Choroid plexus epithelial cell (primary cell): ENCODE measurements at regions not wholly inside any gene's neighbourhood (a gene's known extent, or its start where the extent isn't known, plus 50 kb on each side); places are given as distances from the start of the nearest gene placed in this dataset.

Experiments
- DNase-seq: peaks from one replicate; pipeline ENCODE4 v3.0.0-alpha.2; 2010; ENCODE audit warnings: low read depth
- H3K4me3 ChIP-seq: 2 replicates; pipeline ENCODE4 v1.5.1; 2011; ENCODE audit warnings: low read depth, mild to moderate bottlenecking, control low read depth, low read length, moderate library complexity
- TF ChIP-seq, protein P1 (sequence below): conservative IDR thresholded peaks from 2 replicates; pipeline ENCODE4 v1.5.1; 2011; ENCODE audit warnings: low read depth, mild to moderate bottlenecking, control low read depth, inconsistent platforms, low read length, moderate library complexity

DNA sequence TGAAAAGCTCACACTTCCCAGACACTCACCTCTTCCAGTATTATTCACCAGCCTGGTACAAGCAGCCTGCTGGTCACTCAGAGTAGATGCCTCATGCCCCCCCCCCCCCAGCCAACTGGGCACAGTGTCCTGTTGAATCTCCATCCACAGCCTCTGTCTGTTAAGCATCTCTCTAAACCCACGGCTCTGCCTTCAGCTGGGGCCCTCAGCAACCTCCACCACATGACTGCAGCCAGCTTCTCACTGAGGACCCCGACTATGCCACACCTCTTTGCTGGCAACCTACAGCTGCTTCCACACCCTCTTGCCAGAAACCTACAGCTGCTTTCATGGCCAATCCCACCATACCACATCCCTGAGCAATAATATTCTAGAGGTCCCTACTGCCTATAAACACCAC is 113.1 kb downstream of the RHOU start:
- no peak overlapping the region for H3K4me3 ChIP-seq
- DNase-seq = no peak
- TF ChIP-seq, protein P1, sequence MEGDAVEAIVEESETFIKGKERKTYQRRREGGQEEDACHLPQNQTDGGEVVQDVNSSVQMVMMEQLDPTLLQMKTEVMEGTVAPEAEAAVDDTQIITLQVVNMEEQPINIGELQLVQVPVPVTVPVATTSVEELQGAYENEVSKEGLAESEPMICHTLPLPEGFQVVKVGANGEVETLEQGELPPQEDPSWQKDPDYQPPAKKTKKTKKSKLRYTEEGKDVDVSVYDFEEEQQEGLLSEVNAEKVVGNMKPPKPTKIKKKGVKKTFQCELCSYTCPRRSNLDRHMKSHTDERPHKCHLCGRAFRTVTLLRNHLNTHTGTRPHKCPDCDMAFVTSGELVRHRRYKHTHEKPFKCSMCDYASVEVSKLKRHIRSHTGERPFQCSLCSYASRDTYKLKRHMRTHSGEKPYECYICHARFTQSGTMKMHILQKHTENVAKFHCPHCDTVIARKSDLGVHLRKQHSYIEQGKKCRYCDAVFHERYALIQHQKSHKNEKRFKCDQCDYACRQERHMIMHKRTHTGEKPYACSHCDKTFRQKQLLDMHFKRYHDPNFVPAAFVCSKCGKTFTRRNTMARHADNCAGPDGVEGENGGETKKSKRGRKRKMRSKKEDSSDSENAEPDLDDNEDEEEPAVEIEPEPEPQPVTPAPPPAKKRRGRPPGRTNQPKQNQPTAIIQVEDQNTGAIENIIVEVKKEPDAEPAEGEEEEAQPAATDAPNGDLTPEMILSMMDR = no peak

DNA sequence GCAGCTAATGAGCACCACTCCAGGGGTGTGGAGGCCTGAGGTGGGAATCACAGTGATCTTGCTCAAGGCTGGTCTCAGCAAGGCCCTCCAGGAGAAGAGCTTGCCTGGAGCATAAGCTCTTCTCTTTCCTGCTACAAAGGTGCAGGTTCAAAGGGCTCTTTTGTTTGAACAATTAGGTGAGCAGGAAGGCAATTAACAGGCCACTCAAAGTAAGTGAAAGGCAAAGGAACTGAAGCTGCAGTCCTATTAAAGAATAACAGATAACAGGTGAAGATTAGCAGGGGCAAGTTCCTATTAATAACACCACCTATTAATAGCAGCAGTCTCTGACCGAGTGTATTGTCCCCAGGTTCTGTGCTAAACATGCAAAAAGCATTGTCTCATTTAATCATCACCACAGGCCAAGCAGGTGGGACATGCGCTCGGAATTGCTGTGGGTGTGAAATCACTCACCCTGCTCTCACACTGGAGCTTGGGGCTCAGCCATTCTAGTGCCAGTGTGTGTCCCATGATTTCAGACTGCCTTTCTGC is 113.8 kb downstream of the RHOU start:
- H3K4me3 ChIP-seq = no peak overlapping the region
- no peak for DNase-seq

DNA sequence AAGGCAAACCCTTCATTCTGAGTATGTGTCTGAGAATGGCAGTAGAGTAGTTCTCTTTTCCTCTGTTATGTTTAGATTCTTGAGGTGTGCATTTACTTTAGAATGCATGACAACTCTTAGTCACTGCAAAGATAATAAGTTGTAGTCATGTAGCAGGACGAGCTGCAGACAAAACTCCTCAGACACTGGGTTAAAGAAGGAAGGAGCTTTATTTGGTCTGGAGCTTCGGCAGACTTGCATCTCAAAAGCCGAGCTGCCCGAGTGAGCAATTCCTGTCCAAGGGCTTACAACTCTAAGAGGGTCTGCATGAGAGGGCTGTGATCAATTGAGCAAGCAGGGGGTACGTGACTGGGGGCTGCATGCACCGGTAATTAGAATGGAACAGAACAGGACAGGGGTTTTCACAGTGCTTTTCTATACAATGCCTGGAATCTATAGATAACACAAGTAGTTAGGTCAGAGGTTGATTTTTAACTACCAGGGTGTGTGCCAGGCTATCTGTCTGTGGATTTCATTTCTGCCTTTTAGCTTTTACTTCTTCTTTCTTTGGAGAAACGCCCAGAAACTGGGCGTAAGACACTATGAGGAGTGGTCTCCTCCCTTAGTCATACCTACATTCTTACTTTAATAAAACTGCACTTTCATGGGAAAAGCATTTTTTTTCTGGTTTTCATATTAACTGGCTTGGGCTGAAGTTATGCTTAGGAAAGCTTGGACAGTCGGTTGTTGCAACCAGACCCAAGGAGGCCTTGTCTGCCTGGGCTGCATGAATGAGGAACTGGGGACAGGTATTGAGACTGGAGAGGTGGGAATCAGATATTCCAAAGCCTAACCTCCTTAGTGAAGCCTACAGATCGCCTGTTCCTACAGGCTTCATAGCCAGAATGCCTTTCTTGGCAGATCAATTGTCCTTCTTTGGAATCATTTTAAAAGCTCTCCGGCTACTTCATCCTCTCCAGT is 115.1 kb downstream of the RHOU start:
- TF ChIP-seq, protein P1 = no peak
- no peak for DNase-seq
- H3K4me3 ChIP-seq = no peak overlapping the region

More for the DNA sequence above, 113.8 kb downstream of the RHOU start:
- TF ChIP-seq, protein P1 = no peak

DNA sequence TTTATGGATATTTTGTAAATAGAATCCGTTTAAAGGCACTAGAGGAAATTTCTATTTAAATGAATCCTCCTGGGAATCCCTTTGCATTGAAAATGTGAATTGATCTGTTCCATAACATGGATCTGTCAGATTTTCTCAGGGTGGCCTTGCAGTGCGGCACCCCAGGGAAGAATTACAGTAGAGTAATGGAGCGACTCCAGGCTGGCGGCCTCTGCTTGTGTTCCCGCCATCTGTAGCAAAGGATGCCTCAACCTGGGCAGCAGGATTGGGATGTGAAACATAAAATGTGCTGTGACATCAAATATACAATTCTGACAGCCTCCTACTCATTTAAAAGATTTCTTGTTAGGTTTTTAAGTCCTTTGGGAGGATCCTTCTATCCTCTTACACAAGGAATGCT is 115.9 kb downstream of the RHOU start:
- no peak overlapping the region for H3K4me3 ChIP-seq
- TF ChIP-seq, protein P1 = no peak
- no peak for DNase-seq

DNA sequence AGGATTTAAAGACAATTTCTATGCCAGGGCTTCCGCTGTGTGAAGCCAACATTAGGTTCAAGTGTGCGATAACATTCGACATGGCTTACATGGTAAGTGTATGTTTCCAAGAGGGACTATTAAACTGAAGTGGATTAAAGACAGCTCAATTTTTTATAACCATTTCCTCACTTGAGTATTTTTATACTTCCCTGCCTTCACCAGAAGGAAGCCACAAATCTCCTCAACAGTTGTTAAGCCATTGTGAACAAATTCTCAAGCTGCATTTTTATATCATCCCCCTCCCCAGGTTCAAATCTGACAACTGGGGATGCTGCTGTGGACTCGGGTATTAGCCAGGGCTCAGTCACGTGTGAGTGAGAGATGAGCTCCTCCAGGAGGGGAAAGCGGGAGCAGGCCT is 116.3 kb downstream of the RHOU start:
- DNase-seq = no peak
- TF ChIP-seq, protein P1 = no peak
- H3K4me3 ChIP-seq = no peak overlapping the region

DNA sequence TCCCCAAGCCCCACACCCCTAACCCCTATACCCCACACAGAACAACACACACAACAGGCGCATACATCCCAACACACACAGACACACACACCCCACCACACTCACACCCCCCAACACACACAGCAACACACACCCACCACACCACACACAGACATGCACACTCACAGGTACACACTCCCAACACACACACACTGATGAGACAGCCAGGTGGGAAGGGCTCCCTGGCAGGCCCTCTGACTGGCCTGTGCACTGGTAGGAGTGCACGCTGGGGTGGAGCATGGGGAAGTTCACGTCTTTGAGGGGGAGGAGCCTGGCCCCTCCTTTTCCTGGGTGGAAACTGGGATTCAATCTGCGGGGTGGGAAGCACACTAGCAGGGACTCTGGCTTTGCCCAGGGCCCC is 116.7 kb downstream of the RHOU start:
- TF ChIP-seq, protein P1 = no peak
- no peak overlapping the region for H3K4me3 ChIP-seq
- DNase-seq = no peak
